Naive B cell (primary cell): ENCODE measurements at regions not wholly inside any gene's neighbourhood (a gene's known extent, or its start where the extent isn't known, plus 50 kb on each side); places are given as distances from the start of the nearest gene placed in this dataset.

Experiments used
- ATAC-seq, 2 donors: fragments of 150-1000 bp; cut with Tn5 transposase; 2 replicates each; pipeline ENCODE4 v1.10.0; 2021; ENCODE audit warnings: low read depth in 2 of 2, mild to moderate bottlenecking in 2 of 2, moderate library complexity in 2 of 2
- DNase-seq: peaks from one replicate; pipeline ENCODE4 v3.0.0; 2022
- H3K27ac Mint-ChIP-seq, 6 donors: one replicate each; pipeline ENCODE4 v1.8.0; 2020 to 2022; ENCODE audit warnings: mild to moderate bottlenecking in 6 of 6, mixed read lengths in 6 of 6, moderate library complexity in 5 of 6, inconsistent platforms in 2 of 6
- H3K27me3 Mint-ChIP-seq, 3 donors: one replicate each; pipeline ENCODE4 v1.8.0; 2021 to 2022; ENCODE audit warnings: mixed read lengths in 3 of 3, mild to moderate bottlenecking in 1 of 3
- H3K36me3 Mint-ChIP-seq, 2 donors: one replicate each; pipeline ENCODE4 v1.8.0; 2020 to 2022; ENCODE audit warnings: mixed read lengths in 2 of 2, inconsistent platforms in 1 of 2, mild to moderate bottlenecking in 1 of 2
- H3K4me1 Mint-ChIP-seq, 3 donors: one replicate each; pipeline ENCODE4 v1.8.0; 2020 to 2022; ENCODE audit warnings: mixed read lengths in 3 of 3, inconsistent platforms in 1 of 3, mild to moderate bottlenecking in 1 of 3, moderate library complexity in 1 of 3
- H3K4me3 Mint-ChIP-seq, 8 donors: one replicate each; pipeline ENCODE4 v1.8.0; 2020 to 2022; ENCODE audit warnings: mild to moderate bottlenecking in 8 of 8, mixed read lengths in 8 of 8, moderate library complexity in 8 of 8, inconsistent platforms in 2 of 8
- H3K9me3 Mint-ChIP-seq, 7 donors: one replicate each; pipeline ENCODE4 v1.8.0; 2020 to 2022; ENCODE audit warnings: mixed read lengths in 7 of 7, mild to moderate bottlenecking in 5 of 7, inconsistent platforms in 2 of 7, moderate library complexity in 1 of 7

DNA sequence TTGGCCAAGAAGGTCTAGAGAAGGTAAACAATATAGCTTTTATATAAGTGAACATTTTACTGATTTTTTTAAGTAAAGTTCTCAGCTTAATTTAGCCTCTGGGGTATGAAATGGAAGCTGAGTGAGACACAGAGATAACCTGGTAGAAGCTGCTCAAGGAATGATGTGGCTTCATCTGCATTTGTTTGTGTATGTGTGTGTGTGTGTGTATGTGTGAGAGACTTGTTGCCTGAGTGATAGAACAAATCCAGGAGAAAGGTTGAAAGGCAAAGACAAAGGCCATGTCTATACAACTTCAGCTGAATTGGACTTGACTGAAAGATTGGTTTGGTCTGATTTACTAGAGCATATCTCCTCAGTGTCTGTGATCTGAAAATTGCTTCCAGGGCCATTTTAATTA lies 63.6 kb downstream of the PCDH7 start:
- Mint-ChIP-seq H3K4me3 (no peak overlapping the region), H3K4me1 (no peaks in the 10 kb centered on the region)
- DNase-seq = no peak

DNA sequence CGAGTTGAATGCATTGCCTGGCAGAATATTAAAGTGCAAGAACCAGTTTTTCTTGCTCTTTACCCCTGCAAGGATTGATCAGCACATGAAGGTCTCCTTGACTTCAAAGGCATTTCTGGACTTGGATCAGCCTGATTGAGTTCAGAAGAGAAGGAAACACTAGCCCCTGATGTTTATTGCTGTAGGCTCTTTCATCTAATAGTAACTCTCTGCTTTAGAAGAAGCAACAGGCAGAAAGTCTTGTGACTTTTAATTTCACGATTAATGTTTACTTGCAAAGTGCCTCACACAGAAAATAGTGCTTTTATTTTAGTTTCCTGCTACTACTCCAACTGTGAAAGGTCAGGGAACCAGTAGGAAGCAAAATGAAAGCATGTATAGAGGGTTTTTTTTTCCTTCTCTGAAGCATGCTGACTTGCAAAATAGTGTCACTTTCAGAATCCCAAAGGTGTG lies 69.1 kb downstream of the PCDH7 start:
- H3K36me3 Mint-ChIP-seq = no peaks in the 10 kb centered on the region
- no peak overlapping the region for H3K4me3 Mint-ChIP-seq
- H3K9me3 Mint-ChIP-seq = no peaks in the 10 kb centered on the region
- no peak for DNase-seq
- no peaks in the 10 kb centered on the region for H3K4me1 Mint-ChIP-seq
- H3K27ac Mint-ChIP-seq = no peak overlapping the region
- H3K27me3 Mint-ChIP-seq = no peaks in the 10 kb centered on the region
- ATAC-seq = no peak

More for the DNA sequence above, 63.6 kb downstream of the PCDH7 start:
- Mint-ChIP-seq H3K27ac (no peak overlapping the region), H3K9me3 (no peaks in the 10 kb centered on the region), H3K27me3 (no peaks in the 10 kb centered on the region), H3K36me3 (no peaks in the 10 kb centered on the region)
- no peak for ATAC-seq

DNA sequence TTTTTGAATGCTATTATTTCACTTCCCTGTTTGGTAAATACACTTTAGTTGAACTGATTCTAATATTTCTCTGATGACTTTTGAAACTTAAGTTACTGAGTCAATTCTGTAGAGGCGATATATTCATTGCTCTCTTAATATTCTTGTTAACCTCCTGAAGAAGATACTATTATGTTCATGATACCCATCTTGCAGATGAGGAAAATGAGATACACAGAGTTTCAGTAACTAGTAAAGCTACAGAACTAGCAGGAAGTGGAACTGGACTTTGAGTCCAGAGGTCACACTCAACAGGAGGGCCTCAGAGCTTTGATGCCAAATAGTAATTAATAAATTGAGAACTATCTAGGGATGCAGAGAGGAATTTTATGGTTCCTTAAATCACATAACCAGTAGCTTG lies 70.0 kb downstream of the PCDH7 start:
- no peaks in the 10 kb centered on the region for H3K27me3 Mint-ChIP-seq
- ATAC-seq (no peak), DNase-seq (no peak)
- no peaks in the 10 kb centered on the region for H3K4me1 Mint-ChIP-seq
- no peak overlapping the region for H3K27ac Mint-ChIP-seq
- H3K4me3 Mint-ChIP-seq = no peak overlapping the region
- H3K9me3 Mint-ChIP-seq = no peaks in the 10 kb centered on the region
- no peaks in the 10 kb centered on the region for H3K36me3 Mint-ChIP-seq

DNA sequence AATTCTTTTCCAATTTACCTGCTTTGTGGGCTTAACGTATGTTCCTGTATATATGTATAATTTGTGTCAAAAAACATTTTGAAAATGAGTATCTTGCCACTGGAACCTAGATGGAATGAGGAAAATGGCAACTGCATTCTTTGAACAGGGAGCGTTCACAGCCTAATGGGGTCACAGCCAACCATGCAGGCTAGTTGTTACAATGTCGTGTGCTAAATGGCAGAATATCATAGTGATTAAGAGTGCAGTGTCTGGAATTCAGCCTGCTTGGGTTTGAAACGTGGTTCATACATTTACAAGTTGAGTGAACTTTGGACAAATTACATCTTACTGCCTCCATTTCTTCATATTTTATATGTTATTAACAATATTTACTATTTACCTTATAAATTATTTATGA lies 70.8 kb downstream of the PCDH7 start:
- Mint-ChIP-seq H3K4me1 (no peaks in the 10 kb centered on the region), H3K27me3 (no peaks in the 10 kb centered on the region), H3K27ac (no peak overlapping the region), H3K36me3 (no peaks in the 10 kb centered on the region), H3K4me3 (no peak overlapping the region), H3K9me3 (no peaks in the 10 kb centered on the region)
- DNase-seq (no peak), ATAC-seq (no peak)

DNA sequence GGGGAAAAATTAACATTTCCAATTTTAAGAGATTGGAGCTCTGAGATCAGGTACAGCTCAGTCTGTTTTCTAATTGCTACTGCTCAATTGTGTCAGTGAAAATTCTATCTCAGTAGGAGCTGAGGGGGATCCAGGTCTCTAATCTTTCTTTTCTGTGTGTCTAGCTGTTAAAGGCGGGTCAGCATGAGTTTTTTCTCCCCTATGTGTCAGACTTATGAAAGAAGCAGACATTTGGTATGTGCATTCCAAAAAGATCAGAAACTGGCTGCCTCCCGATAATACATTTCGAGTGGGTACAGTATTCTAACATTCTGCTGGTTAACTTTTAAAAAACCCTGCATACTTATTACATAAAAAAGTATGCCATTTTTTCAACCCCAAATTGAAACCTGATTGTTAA lies 72.4 kb downstream of the PCDH7 start:
- no peak for DNase-seq
- Mint-ChIP-seq H3K4me3 (no peak overlapping the region), H3K9me3 (no peaks in the 10 kb centered on the region), H3K27ac (no peak overlapping the region), H3K4me1 (no peaks in the 10 kb centered on the region), H3K27me3 (no peaks in the 10 kb centered on the region), H3K36me3 (no peaks in the 10 kb centered on the region)
- ATAC-seq = no peak

DNA sequence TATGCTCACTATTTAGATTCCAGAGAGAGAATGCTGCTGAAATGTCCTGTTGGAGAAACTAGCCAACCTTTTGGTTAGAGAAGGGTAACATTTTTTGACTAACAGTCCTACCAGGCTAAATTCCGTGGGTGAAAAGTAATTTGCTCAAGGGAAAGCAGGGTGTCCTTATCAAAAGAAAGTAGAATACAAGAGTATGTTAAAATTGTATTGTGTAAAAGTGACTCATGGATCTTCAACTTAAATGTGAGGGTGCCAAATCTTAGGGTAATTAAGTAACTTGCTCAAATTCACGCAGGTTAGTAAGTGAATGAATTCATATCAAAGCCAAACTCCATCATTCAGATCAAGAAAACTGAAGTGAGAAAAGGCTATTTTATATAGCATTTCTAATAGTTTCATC lies 81.7 kb downstream of the PCDH7 start:
- Mint-ChIP-seq H3K4me1 (no peaks in the 10 kb centered on the region), H3K9me3 (peaks cover 0 to 36% (median 7%) of the 10 kb centered on the region in 7 donors), H3K4me3 (no peak overlapping the region), H3K36me3 (no peaks in the 10 kb centered on the region), H3K27me3 (no peaks in the 10 kb centered on the region), H3K27ac (no peak overlapping the region)
- no peak for ATAC-seq
- no peak for DNase-seq

DNA sequence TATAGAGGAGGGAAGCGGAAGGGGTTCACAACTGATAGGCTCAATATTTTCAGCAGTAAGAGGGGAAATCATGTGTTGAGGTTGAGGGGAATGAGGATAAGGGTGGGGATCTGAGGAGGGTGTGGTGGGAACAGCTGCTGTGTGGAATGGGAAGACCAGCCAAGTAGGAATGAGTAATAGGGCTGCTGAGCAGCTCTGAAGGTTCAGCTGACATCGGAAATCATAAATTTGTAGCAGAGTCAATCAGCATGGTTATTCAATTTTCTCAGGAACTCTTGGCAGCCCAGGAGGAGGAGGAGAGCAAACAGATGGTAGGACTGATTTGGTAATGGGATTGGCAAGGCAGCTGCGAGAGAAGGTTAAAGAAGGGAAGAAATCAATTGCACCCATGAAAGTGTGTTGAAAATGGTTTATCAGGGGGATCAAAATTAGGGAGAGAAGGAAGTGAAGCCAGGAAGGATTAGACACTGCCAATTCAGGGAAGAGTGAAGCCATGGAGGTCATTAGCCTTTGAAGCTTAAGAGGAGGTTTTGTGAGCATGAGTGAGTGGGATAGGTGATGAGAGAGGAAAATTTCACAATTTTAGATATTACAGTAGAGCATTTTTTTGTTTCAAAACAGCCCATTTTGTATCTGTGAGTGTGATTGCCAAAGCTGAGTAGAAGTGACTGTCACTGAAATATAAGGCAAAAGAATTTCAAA lies 82.6 kb downstream of the PCDH7 start:
- Mint-ChIP-seq H3K9me3 (peaks cover 0 to 36% (median 7%) of the 10 kb centered on the region in 7 donors), H3K4me3 (no peak overlapping the region), H3K4me1 (no peaks in the 10 kb centered on the region), H3K36me3 (no peaks in the 10 kb centered on the region), H3K27ac (no peak overlapping the region), H3K27me3 (no peaks in the 10 kb centered on the region)
- no peak for ATAC-seq
- no peak for DNase-seq

DNA sequence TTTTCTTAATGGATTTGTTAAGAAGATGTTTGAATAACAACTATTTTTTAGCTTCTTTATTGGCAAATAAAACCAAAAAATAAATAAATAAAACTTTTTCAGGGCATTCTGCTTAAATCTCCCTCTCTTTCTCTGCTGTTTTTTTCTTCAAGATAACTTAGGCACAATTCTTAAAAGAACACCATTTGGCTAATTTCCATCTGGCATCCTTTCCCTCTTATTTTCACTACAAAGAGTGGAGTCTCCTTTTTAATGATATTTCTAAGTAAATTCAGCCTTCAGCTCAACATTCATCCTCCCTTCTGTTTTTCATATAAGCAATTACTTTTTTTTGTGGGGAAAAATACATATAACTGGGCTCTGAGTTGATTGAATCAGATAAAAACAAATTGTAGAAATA lies 88.1 kb downstream of the PCDH7 start:
- Mint-ChIP-seq H3K4me1 (no peaks in the 10 kb centered on the region), H3K4me3 (no peak overlapping the region), H3K27me3 (no peaks in the 10 kb centered on the region), H3K9me3 (peaks cover 0 to 23% (median 6%) of the 10 kb centered on the region in 7 donors), H3K27ac (no peak overlapping the region), H3K36me3 (no peaks in the 10 kb centered on the region)
- ATAC-seq (no peak), DNase-seq (no peak)

DNA sequence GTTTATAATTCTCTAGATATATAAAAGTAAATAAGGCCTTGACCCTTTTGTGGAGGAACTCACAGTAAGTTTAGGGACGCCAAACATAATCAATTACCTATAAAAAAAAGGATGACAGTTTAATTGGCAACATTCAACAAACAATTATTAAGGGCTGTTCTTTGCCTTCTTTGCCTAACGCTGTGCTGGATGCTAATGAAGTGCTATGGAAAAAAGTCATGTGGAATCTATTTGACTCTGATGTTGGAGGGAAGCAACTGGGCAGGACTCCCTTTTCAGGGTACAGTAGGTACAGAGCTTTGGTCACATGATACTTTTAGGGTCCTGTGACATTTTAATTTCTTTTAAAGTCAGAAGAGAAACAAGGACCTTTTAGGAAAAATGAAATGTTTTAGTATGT lies 91.1 kb downstream of the PCDH7 start:
- ATAC-seq = no peak
- no peak for DNase-seq
- Mint-ChIP-seq H3K27me3 (no peaks in the 10 kb centered on the region), H3K4me1 (no peaks in the 10 kb centered on the region), H3K9me3 (peaks cover 0 to 2% (median 0%) of the 10 kb centered on the region in 7 donors), H3K27ac (no peak overlapping the region), H3K36me3 (no peaks in the 10 kb centered on the region), H3K4me3 (no peak overlapping the region)

DNA sequence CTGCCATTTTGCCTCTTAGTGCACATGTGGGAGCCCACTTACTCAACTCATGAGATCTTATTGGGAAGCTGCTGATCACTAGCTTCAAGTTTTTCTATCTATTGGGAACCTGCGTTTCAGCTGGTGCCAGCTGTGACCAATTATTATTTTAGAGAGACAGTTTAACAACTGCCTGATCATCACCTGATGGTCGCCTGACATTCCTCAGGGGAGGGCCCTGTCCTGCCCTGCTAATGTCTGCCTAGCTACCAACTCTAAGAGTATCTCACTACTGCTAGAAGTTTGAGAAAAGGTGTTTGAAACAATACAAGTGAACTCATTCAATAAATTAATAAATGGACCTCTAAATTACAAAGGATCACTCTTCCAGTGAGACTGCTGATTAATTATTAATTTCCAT lies 95.5 kb downstream of the PCDH7 start:
- Mint-ChIP-seq H3K4me3 (no peak overlapping the region), H3K27ac (no peak overlapping the region), H3K36me3 (no peaks in the 10 kb centered on the region), H3K4me1 (no peaks in the 10 kb centered on the region), H3K27me3 (no peaks in the 10 kb centered on the region), H3K9me3 (peaks cover 0 to 6% (median 1%) of the 10 kb centered on the region in 7 donors)
- DNase-seq (no peak), ATAC-seq (no peak)

DNA sequence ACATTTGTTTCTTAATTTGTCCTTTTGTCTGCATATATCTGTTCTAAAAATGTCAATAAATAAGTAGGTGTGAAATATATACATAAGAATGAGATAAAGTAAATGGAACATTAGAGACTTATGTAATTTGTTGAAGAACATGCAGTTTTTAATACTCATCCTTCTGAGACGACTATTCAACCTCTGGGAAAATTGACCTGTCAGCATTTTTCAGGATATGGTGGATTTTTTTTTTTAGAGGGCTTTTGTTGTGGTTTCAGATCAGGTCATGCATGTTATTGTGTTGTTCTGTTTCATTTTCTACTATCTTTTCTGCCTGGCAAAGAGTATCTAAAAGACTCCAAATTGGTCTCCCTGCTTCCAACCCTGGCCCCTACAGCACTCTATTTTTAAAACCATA lies 97.3 kb downstream of the PCDH7 start:
- no peaks in the 10 kb centered on the region for H3K36me3 Mint-ChIP-seq
- no peaks in the 10 kb centered on the region for H3K4me1 Mint-ChIP-seq
- H3K27me3 Mint-ChIP-seq = no peaks in the 10 kb centered on the region
- no peak overlapping the region for H3K27ac Mint-ChIP-seq
- ATAC-seq = no peak
- H3K9me3 Mint-ChIP-seq = peaks cover 0 to 6% (median 0%) of the 10 kb centered on the region in 7 donors
- H3K4me3 Mint-ChIP-seq = no peak overlapping the region
- DNase-seq = no peak

DNA sequence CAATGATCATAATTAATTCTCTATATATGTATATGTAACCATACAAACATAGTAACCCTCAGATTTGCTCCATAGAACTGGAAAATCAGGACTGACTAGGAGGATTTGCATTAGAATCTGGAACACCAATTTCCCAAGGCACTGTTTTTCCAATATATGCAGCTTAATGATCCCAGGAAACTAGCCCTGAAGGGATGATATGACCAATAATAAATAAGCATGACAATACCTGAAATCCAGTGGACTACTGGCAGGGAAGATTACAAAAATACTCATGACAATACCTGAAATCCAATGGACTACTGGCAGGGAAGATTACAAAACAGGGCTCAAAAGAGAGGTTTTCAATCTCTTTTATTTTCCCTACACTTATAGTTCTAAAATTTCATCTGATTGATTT lies 98.4 kb downstream of the PCDH7 start:
- Mint-ChIP-seq H3K27me3 (no peaks in the 10 kb centered on the region), H3K27ac (no peak overlapping the region), H3K4me1 (no peaks in the 10 kb centered on the region), H3K4me3 (no peak overlapping the region), H3K36me3 (no peaks in the 10 kb centered on the region), H3K9me3 (peaks cover 0 to 6% (median 0%) of the 10 kb centered on the region in 7 donors)
- no peak for DNase-seq
- no peak for ATAC-seq

DNA sequence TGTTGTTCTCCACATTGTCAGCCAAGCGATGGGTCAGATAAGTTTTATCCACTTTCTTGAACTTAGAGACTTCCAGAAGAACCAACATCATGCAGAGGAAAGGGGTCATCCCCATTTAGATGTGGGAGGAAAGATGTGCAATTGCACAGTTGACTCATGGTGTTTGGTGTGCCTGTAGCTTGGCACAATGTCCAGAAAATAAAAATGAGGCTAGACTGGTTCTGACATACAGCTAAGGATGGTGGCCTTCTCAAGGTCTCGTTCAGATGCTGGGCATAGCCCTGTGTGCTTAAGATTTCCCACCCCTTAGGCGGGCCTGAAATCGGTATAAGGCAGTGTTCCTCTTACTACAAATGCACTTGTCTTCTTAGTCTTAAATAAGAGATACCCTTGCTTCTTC lies 101.1 kb downstream of the PCDH7 start:
- no peak for DNase-seq
- no peaks in the 10 kb centered on the region for H3K4me1 Mint-ChIP-seq
- no peak overlapping the region for H3K4me3 Mint-ChIP-seq
- no peaks in the 10 kb centered on the region for H3K27me3 Mint-ChIP-seq
- no peak overlapping the region for H3K27ac Mint-ChIP-seq
- no peak for ATAC-seq
- H3K36me3 Mint-ChIP-seq = no peaks in the 10 kb centered on the region
- peaks cover 0 to 8% (median 0%) of the 10 kb centered on the region in 7 donors for H3K9me3 Mint-ChIP-seq

DNA sequence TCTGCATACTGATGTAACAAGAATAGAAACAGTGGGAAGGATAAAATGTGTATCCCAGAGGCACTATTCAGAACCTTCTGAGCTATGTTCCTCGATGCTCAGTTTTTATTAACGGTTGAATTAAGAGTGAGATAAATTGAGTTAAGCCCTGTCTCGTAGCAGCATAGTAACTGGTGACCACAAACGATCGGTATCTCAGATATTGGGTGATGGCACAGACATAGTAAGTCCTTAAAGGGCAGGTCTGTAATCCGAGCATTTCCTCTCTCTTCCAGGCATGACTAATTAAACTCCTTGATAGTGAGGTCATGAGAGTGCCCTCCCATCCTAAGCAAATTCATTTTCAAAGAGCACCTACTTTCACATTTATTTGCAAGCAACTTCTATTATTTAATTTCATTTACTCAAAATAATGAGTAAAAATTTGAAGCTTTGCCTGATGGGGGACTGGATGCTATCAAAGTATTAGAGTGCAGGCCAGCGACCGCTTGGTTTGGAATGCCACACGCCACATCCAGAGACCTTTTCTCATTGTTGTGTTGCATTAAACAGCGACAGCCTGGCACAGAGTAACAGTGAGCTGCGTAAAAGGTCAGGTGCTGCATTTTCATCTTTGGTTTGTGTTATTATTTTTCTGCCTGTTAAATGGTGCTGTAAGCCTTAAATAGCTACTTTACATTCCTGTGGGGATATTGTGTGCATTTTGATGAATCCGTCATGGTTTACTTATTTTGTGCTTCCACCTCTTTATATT lies 101.9 kb downstream of the PCDH7 start:
- DNase-seq = no peak
- Mint-ChIP-seq H3K27me3 (no peaks in the 10 kb centered on the region), H3K9me3 (peaks cover 0 to 8% (median 0%) of the 10 kb centered on the region in 7 donors), H3K27ac (no peak overlapping the region), H3K4me3 (no peak overlapping the region), H3K4me1 (no peaks in the 10 kb centered on the region), H3K36me3 (no peaks in the 10 kb centered on the region)
- ATAC-seq = no peak
